K562 (cell line): ENCODE measurements at regions not wholly inside any gene's neighbourhood (a gene's known extent, or its start where the extent isn't known, plus 50 kb on each side); places are given as distances from the start of the nearest gene placed in this dataset.

ENCODE experiments used
- FOXA3 ChIP-seq, 2 experiments: fragments of 450-650 bp in 1 of 2; sonication (generic) in 1 of 2; formaldehyde crosslinking; IDR thresholded peaks in 1 of 2; conservative IDR thresholded peaks in 1 of 2; 2 replicates each; pipeline versions ENCODE4 v1.4.0 to v1.8.0; 2020 to 2022; ENCODE audit warnings: mild to moderate bottlenecking in 2 of 2, missing genetic modification reagents in 1 of 2
- FOXP4 ChIP-seq: sonication (generic); formaldehyde crosslinking; IDR thresholded peaks from 2 replicates; pipeline ENCODE4 v1.8.0; 2022; ENCODE audit warnings: mild to moderate bottlenecking, missing genetic modification reagents, borderline replicate concordance
- FUS ChIP-seq: fragments of 200-400 bp; formaldehyde crosslinking; optimal IDR thresholded peaks from 2 replicates; pipeline ENCODE3; 2017; ENCODE audit warnings: low read depth, low read length
- GABPA ChIP-seq: fragments of 200-800 bp; sonication (Bioruptor generic); conservative IDR thresholded peaks from 2 replicates; pipeline ENCODE4 v1.6.1; 2016; ENCODE audit warnings: low read depth, missing genetic modification characterization, missing compliant biosample characterization
- KLF16 ChIP-seq: IDR thresholded peaks from 2 replicates; pipeline ENCODE4 v1.6.1; 2016; ENCODE audit warnings: antibody characterized with exemption
- LCOR ChIP-seq: sonication (generic); formaldehyde crosslinking; IDR thresholded peaks from 2 replicates; pipeline ENCODE4 v1.8.0; 2022; ENCODE audit warnings: mild to moderate bottlenecking, missing genetic modification reagents
- MAZ ChIP-seq, 2 experiments: fragments of 450-650 bp in 1 of 2; sonication (generic) in 1 of 2; formaldehyde crosslinking; IDR thresholded peaks in 1 of 2; conservative IDR thresholded peaks in 1 of 2; 2 replicates each; pipeline versions ENCODE4 v1.4.0 to v1.5.0; 2020; ENCODE audit warnings: mild to moderate bottlenecking in 1 of 2, missing genetic modification reagents in 1 of 2
- POLR2A ChIP-seq: fragments of 450-650 bp; conservative IDR thresholded peaks from 2 replicates; pipeline ENCODE4 v1.6.1; 2016
- SMARCA4 ChIP-seq: fragments of 450-650 bp; IDR thresholded peaks from 2 replicates; pipeline ENCODE4 v1.6.1; 2016
- SRF ChIP-seq, 2 experiments: fragments of 250-450, 450-650 bp in 1 of 2; sonication (Bioruptor Pico) in 1 of 2; sonication (generic) in 1 of 2; formaldehyde crosslinking; IDR thresholded peaks; 2 replicates each; pipeline versions ENCODE4 v1.5.0 to v1.5.1; 2020 to 2022; ENCODE audit warnings: mild to moderate bottlenecking in 1 of 2, missing genetic modification reagents in 1 of 2
- TCFL5 ChIP-seq: fragments of 250-450 bp; sonication (Bioruptor Pico); conservative IDR thresholded peaks from 2 replicates; pipeline ENCODE4 v1.6.1; 2021; ENCODE audit warnings: mild to moderate bottlenecking, moderate library complexity, matching md5 sums
- U2AF2 ChIP-seq: fragments of 200-400 bp; formaldehyde crosslinking; optimal IDR thresholded peaks from 2 replicates; pipeline ENCODE3; 2017; ENCODE audit warnings: low read depth, mild to moderate bottlenecking, low read length
- ZEB2 ChIP-seq: fragments of 450-650 bp; IDR thresholded peaks from 2 replicates; pipeline ENCODE4 v1.6.1; 2016
- ZNF589 ChIP-seq: fragments of 200-800 bp; sonication (Bioruptor generic); IDR thresholded peaks from 2 replicates; pipeline ENCODE4 v1.6.1; 2016; ENCODE audit warnings: low read depth, missing genetic modification characterization, missing compliant biosample characterization
- TF ChIP-seq, protein P1 (sequence below), 2 experiments: IDR thresholded peaks; 2 replicates each; pipeline ENCODE4 v1.6.1; 2012; ENCODE audit warnings: improper control_type of control experiment in 2 of 2, low read depth in 2 of 2, low read length in 2 of 2, borderline replicate concordance in 1 of 2
- TF ChIP-seq, protein P2 (sequence below): fragments of 450-650 bp; formaldehyde crosslinking; IDR thresholded peaks from 2 replicates; pipeline ENCODE4 v1.4.0; 2022; ENCODE audit warnings: mild to moderate bottlenecking, moderate library complexity
- TF ChIP-seq, protein P3 (sequence below): fragments of 450-650 bp; formaldehyde crosslinking; IDR thresholded peaks from 2 replicates; pipeline ENCODE4 v1.4.0; 2020; ENCODE audit warnings: mild to moderate bottlenecking, moderate library complexity
- TF ChIP-seq, protein P4 (sequence below): sonication (generic); formaldehyde crosslinking; IDR thresholded peaks from 2 replicates; pipeline ENCODE4 v1.8.0; 2022; ENCODE audit warnings: mild to moderate bottlenecking, missing genetic modification reagents

- TF ChIP-seq, protein P1, sequence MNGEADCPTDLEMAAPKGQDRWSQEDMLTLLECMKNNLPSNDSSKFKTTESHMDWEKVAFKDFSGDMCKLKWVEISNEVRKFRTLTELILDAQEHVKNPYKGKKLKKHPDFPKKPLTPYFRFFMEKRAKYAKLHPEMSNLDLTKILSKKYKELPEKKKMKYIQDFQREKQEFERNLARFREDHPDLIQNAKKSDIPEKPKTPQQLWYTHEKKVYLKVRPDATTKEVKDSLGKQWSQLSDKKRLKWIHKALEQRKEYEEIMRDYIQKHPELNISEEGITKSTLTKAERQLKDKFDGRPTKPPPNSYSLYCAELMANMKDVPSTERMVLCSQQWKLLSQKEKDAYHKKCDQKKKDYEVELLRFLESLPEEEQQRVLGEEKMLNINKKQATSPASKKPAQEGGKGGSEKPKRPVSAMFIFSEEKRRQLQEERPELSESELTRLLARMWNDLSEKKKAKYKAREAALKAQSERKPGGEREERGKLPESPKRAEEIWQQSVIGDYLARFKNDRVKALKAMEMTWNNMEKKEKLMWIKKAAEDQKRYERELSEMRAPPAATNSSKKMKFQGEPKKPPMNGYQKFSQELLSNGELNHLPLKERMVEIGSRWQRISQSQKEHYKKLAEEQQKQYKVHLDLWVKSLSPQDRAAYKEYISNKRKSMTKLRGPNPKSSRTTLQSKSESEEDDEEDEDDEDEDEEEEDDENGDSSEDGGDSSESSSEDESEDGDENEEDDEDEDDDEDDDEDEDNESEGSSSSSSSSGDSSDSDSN (IDR thresholded peaks at IDR 0.05; ENCODE audit: borderline replicate concordance in 1 of 2, low read depth in 2 of 2, low read length in 2 of 2), result no peak
- TF ChIP-seq TCFL5 (CRISPR knock-in tag) (0 out of 2 replicates have a peak, but pooled peaks have one; percentile 29), LCOR (CRISPR knock-in tag) (0 out of 2 replicates have a peak, but pooled peaks have one; percentile 4), MAZ (CRISPR knock-in tag; conservative IDR thresholded peaks at IDR 0.05 in 1 of 2, IDR thresholded peaks at IDR 0.05 in 1 of 2) (peak; percentile 25 to 28; a peak in 1 of 4 replicates), U2AF2 (no peak), GABPA (tag) (peak; percentile 77), FUS (no peak), SRF (CRISPR knock-in tag; IDR thresholded peaks at IDR 0.05) (peak in 1 of 2 experiments; percentile 37; a peak in 1 of 4 replicates), ZNF589 (0 out of 2 replicates have a peak, but pooled peaks have one; percentile 34), FOXA3 (CRISPR knock-in tag; conservative IDR thresholded peaks at IDR 0.05 in 1 of 2, IDR thresholded peaks at IDR 0.05 in 1 of 2) (peak in 1 of 2 experiments; percentile 82; a peak in 2 of 4 replicates), SMARCA4 (peak; percentile 67), KLF16 (no peak), FOXP4 (no peak), ZEB2 (no peak; the same call in 1 of the 2 replicates), POLR2A (no peak)
- TF ChIP-seq, protein P2, sequence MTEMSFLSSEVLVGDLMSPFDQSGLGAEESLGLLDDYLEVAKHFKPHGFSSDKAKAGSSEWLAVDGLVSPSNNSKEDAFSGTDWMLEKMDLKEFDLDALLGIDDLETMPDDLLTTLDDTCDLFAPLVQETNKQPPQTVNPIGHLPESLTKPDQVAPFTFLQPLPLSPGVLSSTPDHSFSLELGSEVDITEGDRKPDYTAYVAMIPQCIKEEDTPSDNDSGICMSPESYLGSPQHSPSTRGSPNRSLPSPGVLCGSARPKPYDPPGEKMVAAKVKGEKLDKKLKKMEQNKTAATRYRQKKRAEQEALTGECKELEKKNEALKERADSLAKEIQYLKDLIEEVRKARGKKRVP, result no peak
- TF ChIP-seq, protein P3, sequence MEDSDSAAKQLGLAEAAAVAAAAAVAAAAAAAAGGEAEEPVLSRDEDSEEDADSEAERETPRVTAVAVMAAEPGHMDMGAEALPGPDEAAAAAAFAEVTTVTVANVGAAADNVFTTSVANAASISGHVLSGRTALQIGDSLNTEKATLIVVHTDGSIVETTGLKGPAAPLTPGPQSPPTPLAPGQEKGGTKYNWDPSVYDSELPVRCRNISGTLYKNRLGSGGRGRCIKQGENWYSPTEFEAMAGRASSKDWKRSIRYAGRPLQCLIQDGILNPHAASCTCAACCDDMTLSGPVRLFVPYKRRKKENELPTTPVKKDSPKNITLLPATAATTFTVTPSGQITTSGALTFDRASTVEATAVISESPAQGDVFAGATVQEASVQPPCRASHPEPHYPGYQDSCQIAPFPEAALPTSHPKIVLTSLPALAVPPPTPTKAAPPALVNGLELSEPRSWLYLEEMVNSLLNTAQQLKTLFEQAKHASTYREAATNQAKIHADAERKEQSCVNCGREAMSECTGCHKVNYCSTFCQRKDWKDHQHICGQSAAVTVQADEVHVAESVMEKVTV (CRISPR knock-in tag), result no peak
- TF ChIP-seq, protein P4, sequence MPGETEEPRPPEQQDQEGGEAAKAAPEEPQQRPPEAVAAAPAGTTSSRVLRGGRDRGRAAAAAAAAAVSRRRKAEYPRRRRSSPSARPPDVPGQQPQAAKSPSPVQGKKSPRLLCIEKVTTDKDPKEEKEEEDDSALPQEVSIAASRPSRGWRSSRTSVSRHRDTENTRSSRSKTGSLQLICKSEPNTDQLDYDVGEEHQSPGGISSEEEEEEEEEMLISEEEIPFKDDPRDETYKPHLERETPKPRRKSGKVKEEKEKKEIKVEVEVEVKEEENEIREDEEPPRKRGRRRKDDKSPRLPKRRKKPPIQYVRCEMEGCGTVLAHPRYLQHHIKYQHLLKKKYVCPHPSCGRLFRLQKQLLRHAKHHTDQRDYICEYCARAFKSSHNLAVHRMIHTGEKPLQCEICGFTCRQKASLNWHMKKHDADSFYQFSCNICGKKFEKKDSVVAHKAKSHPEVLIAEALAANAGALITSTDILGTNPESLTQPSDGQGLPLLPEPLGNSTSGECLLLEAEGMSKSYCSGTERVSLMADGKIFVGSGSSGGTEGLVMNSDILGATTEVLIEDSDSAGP, result no peak
Measured at GRCh38 chr6:137794516-137795201, 72.4 kb upstream of the TNFAIP3 start (continued).
